ENCODE measurements at regions not wholly inside any gene's neighbourhood (a gene's known extent, or its start where the extent isn't known, plus 50 kb on each side); places are given as distances from the start of the nearest gene placed in this dataset.

- Histone ChIP-seq H3K9me3 (replicated peaks; ENCODE audit: control insufficient read depth, insufficient read depth, low read depth, low read length) (no peaks in the 10 kb centered on the region), H3K27me3 (ENCODE audit: control insufficient read depth in 2 of 2, insufficient read depth in 2 of 2, low read length in 2 of 2) (peaks cover 10% of the 10 kb centered on the region in 2 experiments; a peak in 4 of 5 replicates), H3K9me1 (ENCODE audit: control insufficient read depth, insufficient read depth, low read length) (no peaks in the 10 kb centered on the region), H3K4me3 (no peak overlapping the region), H3K4me1 (replicated peaks in 1 of 2; ENCODE audit: control insufficient read depth in 2 of 2, insufficient read depth in 2 of 2, low read length in 2 of 2) (no peaks in the 10 kb centered on the region), H2AFZ (ENCODE audit: low read depth, low read length) (no peak overlapping the region), H3K27ac (ENCODE audit: extremely low read depth, low read depth, low read length) (no peak overlapping the region), H3K9ac (ENCODE audit: insufficient read depth in 1 of 2, low read depth in 2 of 2, low read length in 2 of 2) (no peak overlapping the region), H3K79me2 (ENCODE audit: control insufficient read depth, insufficient read depth, low read length) (no peaks in the 10 kb centered on the region), H3K36me3 (ENCODE audit: control insufficient read depth, insufficient read depth, low read length) (no peaks in the 10 kb centered on the region), H4K20me1 (replicated peaks; ENCODE audit: control insufficient read depth, insufficient read depth, low read length) (no peaks in the 10 kb centered on the region), H3K4me2 (ENCODE audit: insufficient read depth, low read length) (no peak overlapping the region)
- no peak for DNase-seq (ENCODE audit: extremely low read depth in 1 of 4, low spot score in 3 of 4)
- WGBS (ENCODE audit: insufficient coverage, low coverage, missing lambda C conversion rate), result 0% methylated on average over 2 of the region's 2 CpGs
- FAIRE-seq, result peak; percentile 15
- no TSS peak for BruUV-seq (replicated peaks)
- POLR2A ChIA-PET, result interaction anchor here (0.6 kb wide), 2 partner anchors 80 to 252 kb away, joined by 4 read pairs; no protein-coding TSS in a partner anchor
- ATAC-seq, result no peak
- no peak for TF ChIP-seq ZFP1 (CRISPR knock-in tag; IDR thresholded peaks at IDR 0.05)
- no peak for TF ChIP-seq MCM5 (IDR thresholded peaks at IDR 0.05; ENCODE audit: low read depth)
- TF ChIP-seq, protein P1, sequence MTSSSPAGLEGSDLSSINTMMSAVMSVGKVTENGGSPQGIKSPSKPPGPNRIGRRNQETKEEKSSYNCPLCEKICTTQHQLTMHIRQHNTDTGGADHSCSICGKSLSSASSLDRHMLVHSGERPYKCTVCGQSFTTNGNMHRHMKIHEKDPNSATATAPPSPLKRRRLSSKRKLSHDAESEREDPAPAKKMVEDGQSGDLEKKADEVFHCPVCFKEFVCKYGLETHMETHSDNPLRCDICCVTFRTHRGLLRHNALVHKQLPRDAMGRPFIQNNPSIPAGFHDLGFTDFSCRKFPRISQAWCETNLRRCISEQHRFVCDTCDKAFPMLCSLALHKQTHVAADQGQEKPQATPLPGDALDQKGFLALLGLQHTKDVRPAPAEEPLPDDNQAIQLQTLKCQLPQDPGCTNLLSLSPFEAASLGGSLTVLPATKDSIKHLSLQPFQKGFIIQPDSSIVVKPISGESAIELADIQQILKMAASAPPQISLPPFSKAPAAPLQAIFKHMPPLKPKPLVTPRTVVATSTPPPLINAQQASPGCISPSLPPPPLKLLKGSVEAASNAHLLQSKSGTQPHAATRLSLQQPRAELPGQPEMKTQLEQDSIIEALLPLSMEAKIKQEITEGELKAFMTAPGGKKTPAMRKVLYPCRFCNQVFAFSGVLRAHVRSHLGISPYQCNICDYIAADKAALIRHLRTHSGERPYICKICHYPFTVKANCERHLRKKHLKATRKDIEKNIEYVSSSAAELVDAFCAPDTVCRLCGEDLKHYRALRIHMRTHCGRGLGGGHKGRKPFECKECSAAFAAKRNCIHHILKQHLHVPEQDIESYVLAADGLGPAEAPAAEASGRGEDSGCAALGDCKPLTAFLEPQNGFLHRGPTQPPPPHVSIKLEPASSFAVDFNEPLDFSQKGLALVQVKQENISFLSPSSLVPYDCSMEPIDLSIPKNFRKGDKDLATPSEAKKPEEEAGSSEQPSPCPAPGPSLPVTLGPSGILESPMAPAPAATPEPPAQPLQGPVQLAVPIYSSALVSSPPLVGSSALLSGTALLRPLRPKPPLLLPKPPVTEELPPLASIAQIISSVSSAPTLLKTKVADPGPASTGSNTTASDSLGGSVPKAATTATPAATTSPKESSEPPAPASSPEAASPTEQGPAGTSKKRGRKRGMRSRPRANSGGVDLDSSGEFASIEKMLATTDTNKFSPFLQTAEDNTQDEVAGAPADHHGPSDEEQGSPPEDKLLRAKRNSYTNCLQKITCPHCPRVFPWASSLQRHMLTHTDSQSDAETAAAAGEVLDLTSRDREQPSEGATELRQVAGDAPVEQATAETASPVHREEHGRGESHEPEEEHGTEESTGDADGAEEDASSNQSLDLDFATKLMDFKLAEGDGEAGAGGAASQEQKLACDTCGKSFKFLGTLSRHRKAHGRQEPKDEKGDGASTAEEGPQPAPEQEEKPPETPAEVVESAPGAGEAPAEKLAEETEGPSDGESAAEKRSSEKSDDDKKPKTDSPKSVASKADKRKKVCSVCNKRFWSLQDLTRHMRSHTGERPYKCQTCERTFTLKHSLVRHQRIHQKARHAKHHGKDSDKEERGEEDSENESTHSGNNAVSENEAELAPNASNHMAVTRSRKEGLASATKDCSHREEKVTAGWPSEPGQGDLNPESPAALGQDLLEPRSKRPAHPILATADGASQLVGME (CRISPR knock-in tag; IDR thresholded peaks at IDR 0.05), result no peak
- TF ChIP-seq E4F1 (CRISPR knock-in tag; IDR thresholded peaks at IDR 0.05; ENCODE audit: borderline replicate concordance), result no peak
- TF ChIP-seq ETV1 (tag; conservative IDR thresholded peaks at IDR 0.05; ENCODE audit: low read depth), result no peak
- no peak for TF ChIP-seq ZNF280A (IDR thresholded peaks at IDR 0.05; ENCODE audit: low read depth, partially characterized antibody)
- no peak for TF ChIP-seq FOXJ2 (tag; IDR thresholded peaks at IDR 0.05)
- no peak for TF ChIP-seq SMARCE1 (IDR thresholded peaks at IDR 0.05)
- intact Hi-C loops (cut with micrococcal nuclease), result no loop called here
- CTCF ChIA-PET (ENCODE audit: low intra/inter-chr PET ratio), result no interaction called here
- in situ Hi-C loops (cut with MboI), result no loop called here
Measured at GRCh38 chr10:29055101-29055500, 233.8 kb upstream of the LYZL1 start.
